ENCODE measurements at regions not wholly inside any gene's neighbourhood (a gene's known extent, or its start where the extent isn't known, plus 50 kb on each side); places are given as distances from the start of the nearest gene placed in this dataset.

- ChIA-PET POLR2A (ENCODE audit: low non-redundant PET) (no interaction called here), CTCF (no interaction called here)
- no peak for TF ChIP-seq CTCF (conservative IDR thresholded peaks at IDR 0.05; ENCODE audit: low read depth)
- no peak for DNase-seq (ENCODE audit: low spot score)
- H3K27ac ChIP-seq, result no peak overlapping the region
Measured at GRCh38 chr17:65468321-65468720, 93.1 kb downstream of the AXIN2 start.

GRCh38 chr17:65467156-65467555, 94.3 kb downstream of the AXIN2 start:
- TF ChIP-seq CTCF (conservative IDR thresholded peaks at IDR 0.05; ENCODE audit: low read depth), result no peak
- H3K27ac ChIP-seq, result no peak overlapping the region
- no peak for DNase-seq (ENCODE audit: low spot score)
- CTCF ChIA-PET, result no interaction called here
- POLR2A ChIA-PET (ENCODE audit: low non-redundant PET), result no interaction called here

GRCh38 chr17:65466547-65466946, 94.9 kb downstream of the AXIN2 start:
- no peak overlapping the region for H3K27ac ChIP-seq
- no peak for DNase-seq (ENCODE audit: low spot score)
- ChIA-PET CTCF (no interaction called here), POLR2A (ENCODE audit: low non-redundant PET) (no interaction called here)
- TF ChIP-seq CTCF (conservative IDR thresholded peaks at IDR 0.05; ENCODE audit: low read depth), result no peak

- peak; percentile 29 for DNase-seq (ENCODE audit: low spot score)
- peak overlapping the region; percentile 62 for H3K27ac ChIP-seq
- no peak for TF ChIP-seq CTCF (conservative IDR thresholded peaks at IDR 0.05; ENCODE audit: low read depth)
- CTCF ChIA-PET, result no interaction called here
- POLR2A ChIA-PET (ENCODE audit: low non-redundant PET), result no interaction called here
Measured at GRCh38 chr17:65463242-65463641, 98.2 kb downstream of the AXIN2 start.

- DNase-seq (ENCODE audit: low spot score), result no peak
- H3K27ac ChIP-seq, result no peak overlapping the region
- ChIA-PET CTCF (interaction anchor here (0.6 kb wide), 1 partner anchor 46 kb away, joined by 3 read pairs; no protein-coding TSS in a partner anchor), POLR2A (ENCODE audit: low non-redundant PET) (no interaction called here)
- no peak for TF ChIP-seq CTCF (conservative IDR thresholded peaks at IDR 0.05; ENCODE audit: low read depth)
Measured at GRCh38 chr17:65459677-65460347, 101.6 kb downstream of the AXIN2 start.

- CTCF ChIA-PET, result no interaction called here
- DNase-seq (ENCODE audit: low spot score), result no peak
- TF ChIP-seq CTCF (conservative IDR thresholded peaks at IDR 0.05; ENCODE audit: low read depth), result no peak
- H3K27ac ChIP-seq, result no peak overlapping the region
- POLR2A ChIA-PET (ENCODE audit: low non-redundant PET), result no interaction called here
Measured at GRCh38 chr17:65457635-65458257, 103.7 kb downstream of the AXIN2 start.

Measured in RWPE1 (cell line).